ENCODE measurements at regions not wholly inside any gene's neighbourhood (a gene's known extent, or its start where the extent isn't known, plus 50 kb on each side); places are given as distances from the start of the nearest gene placed in this dataset.
A peak's percentile ranks its signal among the peaks of the same experiment; 100 is the strongest.

DNA sequence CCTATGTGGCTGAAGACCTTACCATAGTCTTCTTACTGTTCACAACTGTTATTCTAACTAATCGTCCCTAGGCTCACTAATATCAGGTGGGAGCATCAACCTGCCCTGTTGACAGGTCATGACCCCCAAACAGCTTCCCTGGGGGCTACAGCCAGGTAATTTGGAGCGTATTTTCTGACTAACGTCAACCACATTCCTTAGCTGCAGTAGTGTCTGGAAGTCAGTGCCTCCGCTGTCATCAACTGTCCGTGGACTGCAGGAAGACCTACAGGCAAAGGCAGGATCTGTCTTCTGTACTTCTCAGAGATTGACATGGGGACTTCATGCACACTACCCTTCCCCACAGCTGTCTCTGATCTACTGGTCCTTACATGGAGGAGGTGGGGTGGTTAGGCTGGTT, 456.9 kb downstream of the BCL11A start:
- H3K4me3 ChIP-seq: no peak overlapping the region
- in situ Hi-C loops (cut with MboI; ENCODE audit: low pct_ligation_motif_present in 1 of 4, low pct_unique_long_range_greater_than_20kb in 1 of 4, low sequenced_read_pairs in 3 of 4) (no loop called here), intact Hi-C loops (cut with DNase I; ENCODE audit: low total_unique reads) (no loop called here)
- H3K27me3 ChIP-seq: no peaks in the 10 kb centered on the region
- 90% methylated on average over 5 of the region's 5 CpGs; no CpG with 5 or more reads in 1 of the 2 donors for WGBS, 2 donors (ENCODE audit: low coverage in 1 of 2)
- TF ChIP-seq EP300 (IDR thresholded peaks at IDR 0.05; ENCODE audit: low read depth) (no peak), POLR2AphosphoS5 (IDR thresholded peaks at IDR 0.05) (no peak), POLR2A (IDR thresholded peaks at IDR 0.05) (no peak)
- TF ChIP-seq, protein P1, sequence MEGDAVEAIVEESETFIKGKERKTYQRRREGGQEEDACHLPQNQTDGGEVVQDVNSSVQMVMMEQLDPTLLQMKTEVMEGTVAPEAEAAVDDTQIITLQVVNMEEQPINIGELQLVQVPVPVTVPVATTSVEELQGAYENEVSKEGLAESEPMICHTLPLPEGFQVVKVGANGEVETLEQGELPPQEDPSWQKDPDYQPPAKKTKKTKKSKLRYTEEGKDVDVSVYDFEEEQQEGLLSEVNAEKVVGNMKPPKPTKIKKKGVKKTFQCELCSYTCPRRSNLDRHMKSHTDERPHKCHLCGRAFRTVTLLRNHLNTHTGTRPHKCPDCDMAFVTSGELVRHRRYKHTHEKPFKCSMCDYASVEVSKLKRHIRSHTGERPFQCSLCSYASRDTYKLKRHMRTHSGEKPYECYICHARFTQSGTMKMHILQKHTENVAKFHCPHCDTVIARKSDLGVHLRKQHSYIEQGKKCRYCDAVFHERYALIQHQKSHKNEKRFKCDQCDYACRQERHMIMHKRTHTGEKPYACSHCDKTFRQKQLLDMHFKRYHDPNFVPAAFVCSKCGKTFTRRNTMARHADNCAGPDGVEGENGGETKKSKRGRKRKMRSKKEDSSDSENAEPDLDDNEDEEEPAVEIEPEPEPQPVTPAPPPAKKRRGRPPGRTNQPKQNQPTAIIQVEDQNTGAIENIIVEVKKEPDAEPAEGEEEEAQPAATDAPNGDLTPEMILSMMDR (IDR thresholded peaks at IDR 0.05): no peak
- no peak overlapping the region for H3K27ac ChIP-seq
- peaks cover 0 to 33% (median 13%) of the 10 kb centered on the region in 4 donors for H3K4me1 ChIP-seq
- no peaks in the 10 kb centered on the region for H3K9me3 ChIP-seq
- no peaks in the 10 kb centered on the region for H3K36me3 ChIP-seq
- DNase-seq: no peak

DNA sequence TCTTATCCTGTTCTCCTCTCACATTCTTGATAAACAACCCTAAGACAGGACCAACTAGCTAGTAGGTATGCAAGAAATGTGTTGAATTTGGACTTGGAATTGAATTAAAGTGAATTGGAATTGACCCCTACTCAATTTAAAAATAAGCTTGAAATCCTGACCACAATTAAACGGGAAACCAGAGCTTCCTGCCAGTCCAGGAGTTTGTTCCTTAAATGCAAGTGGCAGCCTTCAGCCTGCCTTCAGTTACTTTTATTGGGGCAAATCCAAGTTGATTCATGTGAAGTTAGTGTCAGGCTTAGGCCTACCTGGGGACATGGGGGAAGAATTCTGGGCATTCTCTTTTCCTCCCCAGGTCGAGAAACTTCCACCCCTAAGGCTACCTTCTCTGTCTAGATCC, 457.6 kb downstream of the BCL11A start:
- H3K27me3 ChIP-seq: no peaks in the 10 kb centered on the region
- in situ Hi-C loops (cut with MboI; ENCODE audit: low pct_ligation_motif_present in 1 of 4, low pct_unique_long_range_greater_than_20kb in 1 of 4, low sequenced_read_pairs in 3 of 4) (no loop called here), intact Hi-C loops (cut with DNase I; ENCODE audit: low total_unique reads) (no loop called here)
- no peak for DNase-seq
- H3K4me1 ChIP-seq: peaks cover 3 to 38% (median 13%) of the 10 kb centered on the region in 4 donors
- no peaks in the 10 kb centered on the region for H3K9me3 ChIP-seq
- H3K36me3 ChIP-seq: no peaks in the 10 kb centered on the region
- no peak for TF ChIP-seq EP300 (IDR thresholded peaks at IDR 0.05; ENCODE audit: low read depth)
- TF ChIP-seq, protein P1 (IDR thresholded peaks at IDR 0.05): no peak
- TF ChIP-seq POLR2AphosphoS5 (IDR thresholded peaks at IDR 0.05): no peak
- TF ChIP-seq POLR2A (IDR thresholded peaks at IDR 0.05): no peak
- H3K4me3 ChIP-seq: no peak overlapping the region
- no peak overlapping the region for H3K27ac ChIP-seq
- 65 to 86% methylated on average over 1 to 2 of the region's 2 CpGs for WGBS, 2 donors (ENCODE audit: low coverage in 1 of 2)

DNA sequence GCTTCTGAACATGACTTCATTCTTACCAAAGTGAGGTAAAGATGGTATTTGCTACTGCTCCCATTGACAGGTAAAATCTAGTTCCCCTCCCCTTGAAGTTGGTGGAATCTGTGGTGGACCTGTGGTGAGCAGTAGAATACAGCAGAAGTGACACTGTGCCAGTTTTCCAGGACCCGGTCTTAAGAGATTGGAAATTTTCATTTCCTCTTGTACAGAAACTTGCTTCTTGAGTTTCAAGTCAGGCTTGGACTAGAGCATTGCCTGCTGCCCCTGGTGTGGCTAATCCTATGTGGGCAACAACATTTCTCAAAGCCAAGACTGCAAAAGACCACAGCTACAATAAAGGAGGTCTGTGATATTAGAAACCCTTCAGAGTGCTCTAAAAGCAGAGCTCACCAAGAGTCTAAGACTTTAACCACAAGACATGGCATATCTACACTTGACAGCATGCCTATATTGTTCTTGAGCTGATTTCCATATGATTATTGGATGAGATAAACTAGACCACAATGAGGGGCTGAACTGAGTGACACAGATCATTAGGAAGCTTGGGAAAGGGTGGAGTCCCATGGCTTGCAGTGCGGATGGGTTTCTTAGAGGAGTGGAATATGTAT, 458.1 kb downstream of the BCL11A start:
- TF ChIP-seq POLR2AphosphoS5 (IDR thresholded peaks at IDR 0.05) (no peak), EP300 (IDR thresholded peaks at IDR 0.05; ENCODE audit: low read depth) (no peak), POLR2A (IDR thresholded peaks at IDR 0.05) (no peak)
- TF ChIP-seq, protein P1 (IDR thresholded peaks at IDR 0.05): no peak
- DNase-seq: no peak
- WGBS, 2 donors (ENCODE audit: low coverage in 1 of 2): 78 to 80% methylated on average over 1 to 2 of the region's 2 CpGs
- Histone ChIP-seq H3K36me3 (no peaks in the 10 kb centered on the region), H3K9me3 (no peaks in the 10 kb centered on the region), H3K27ac (peak overlapping the region in 3 of 4 donors; percentile 66 to 73 (median 71)), H3K4me1 (peaks cover 3 to 39% (median 15%) of the 10 kb centered on the region in 4 donors), H3K4me3 (no peak overlapping the region), H3K27me3 (no peaks in the 10 kb centered on the region)
- intact Hi-C loops (cut with DNase I; ENCODE audit: low total_unique reads): no loop called here
- in situ Hi-C loops (cut with MboI; ENCODE audit: low pct_ligation_motif_present in 1 of 4, low pct_unique_long_range_greater_than_20kb in 1 of 4, low sequenced_read_pairs in 3 of 4): no loop called here

DNA sequence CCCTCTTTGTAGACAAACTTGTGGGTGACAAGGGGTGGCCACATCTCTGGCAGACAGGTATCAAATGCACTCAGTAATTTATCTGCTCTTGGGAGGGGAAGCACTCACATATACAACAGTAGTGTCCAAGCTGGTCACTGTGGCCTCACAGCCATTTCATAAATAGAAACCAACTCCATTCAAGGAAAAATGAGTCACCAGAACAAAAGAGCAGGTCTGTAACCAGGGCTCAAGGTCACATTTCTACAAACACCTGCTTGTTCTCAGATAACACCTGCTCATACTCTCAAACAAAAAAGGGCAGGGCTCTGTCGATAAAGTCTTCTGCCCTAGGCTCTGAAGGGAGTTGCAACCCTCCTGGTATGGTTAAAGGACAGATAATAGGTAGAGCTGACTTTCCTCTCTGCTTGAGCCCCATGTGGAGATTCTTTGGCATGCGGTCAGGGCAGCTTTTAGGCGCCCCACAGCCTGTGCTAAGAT, 459.0 kb downstream of the BCL11A start:
- in situ Hi-C loops (cut with MboI; ENCODE audit: low pct_ligation_motif_present in 1 of 4, low pct_unique_long_range_greater_than_20kb in 1 of 4, low sequenced_read_pairs in 3 of 4) (no loop called here), intact Hi-C loops (cut with DNase I; ENCODE audit: low total_unique reads) (no loop called here)
- WGBS, 2 donors (ENCODE audit: low coverage in 1 of 2): 55% methylated on average over 3 of the region's 3 CpGs; no CpG with 5 or more reads in 1 of the 2 donors
- Histone ChIP-seq H3K9me3 (no peaks in the 10 kb centered on the region), H3K27me3 (no peaks in the 10 kb centered on the region), H3K36me3 (no peaks in the 10 kb centered on the region), H3K27ac (peak overlapping the region; percentile 62 to 73 (median 68)), H3K4me3 (no peak overlapping the region), H3K4me1 (peaks cover 3 to 39% (median 15%) of the 10 kb centered on the region in 4 donors)
- TF ChIP-seq POLR2A (IDR thresholded peaks at IDR 0.05) (peak; percentile 34), POLR2AphosphoS5 (IDR thresholded peaks at IDR 0.05) (peak in 2 of 3 donors; percentile 51 to 59), EP300 (IDR thresholded peaks at IDR 0.05; ENCODE audit: low read depth) (no peak)
- TF ChIP-seq, protein P1 (IDR thresholded peaks at IDR 0.05): no peak
- DNase-seq: peak; percentile 25

Measured in transverse colon (tissue), 4 donors.